BE2C (cell line): ENCODE measurements at regions not wholly inside any gene's neighbourhood (a gene's known extent, or its start where the extent isn't known, plus 50 kb on each side); places are given as distances from the start of the nearest gene placed in this dataset.

Source experiments
- DNase-seq: peaks from one replicate; pipeline ENCODE4 v3.0.0-alpha.2; 2020
- H3K27me3 ChIP-seq: fragments of 250-450 bp; sonication (Bioruptor Pico); 2 replicates; pipeline ENCODE4 v1.5.1; 2020; ENCODE audit warnings: mild to moderate bottlenecking
- H3K36me3 ChIP-seq: fragments of 250-450 bp; sonication (Bioruptor Pico); 2 replicates; pipeline ENCODE4 v1.5.1; 2020; ENCODE audit warnings: mild to moderate bottlenecking
- H3K4me1 ChIP-seq: fragments of 250-450 bp; sonication (Bioruptor Pico); 2 replicates; pipeline ENCODE4 v1.5.1; 2020
- H3K4me3 ChIP-seq: 2 replicates; pipeline ENCODE4 v1.5.1; 2011; ENCODE audit warnings: low read depth, low read length
- H3K9me3 ChIP-seq: fragments of 250-450 bp; sonication (Bioruptor Pico); 2 replicates; pipeline ENCODE4 v1.5.1; 2020
- TF ChIP-seq, protein P1 (sequence below): IDR thresholded peaks from 2 replicates; pipeline ENCODE4 v1.5.1; 2012; ENCODE audit warnings: mild to moderate bottlenecking, low read depth, low read length

DNA sequence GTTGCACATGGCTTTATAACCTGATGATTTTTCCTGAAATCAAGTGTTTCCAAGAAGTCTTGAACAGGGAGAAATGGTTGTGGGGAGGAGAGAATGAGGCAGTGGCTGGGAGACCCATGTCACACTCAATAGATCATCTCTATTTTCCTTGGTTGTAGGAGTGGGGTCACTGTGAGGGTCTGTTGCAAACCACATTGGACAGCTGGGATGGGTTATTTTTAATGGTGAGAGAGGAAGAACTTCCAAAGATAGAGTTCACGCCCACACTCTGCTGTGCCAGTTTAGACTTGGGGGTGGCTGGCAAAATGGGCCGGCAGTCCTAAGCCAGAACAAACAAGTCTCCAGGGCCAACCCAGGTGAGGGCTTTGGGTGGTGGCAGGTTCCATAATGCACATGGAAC, 196.2 kb upstream of the ADRA1D start:
- no peaks in the 10 kb centered on the region for H3K9me3 ChIP-seq
- H3K4me1 ChIP-seq, result no peaks in the 10 kb centered on the region
- TF ChIP-seq, protein P1, sequence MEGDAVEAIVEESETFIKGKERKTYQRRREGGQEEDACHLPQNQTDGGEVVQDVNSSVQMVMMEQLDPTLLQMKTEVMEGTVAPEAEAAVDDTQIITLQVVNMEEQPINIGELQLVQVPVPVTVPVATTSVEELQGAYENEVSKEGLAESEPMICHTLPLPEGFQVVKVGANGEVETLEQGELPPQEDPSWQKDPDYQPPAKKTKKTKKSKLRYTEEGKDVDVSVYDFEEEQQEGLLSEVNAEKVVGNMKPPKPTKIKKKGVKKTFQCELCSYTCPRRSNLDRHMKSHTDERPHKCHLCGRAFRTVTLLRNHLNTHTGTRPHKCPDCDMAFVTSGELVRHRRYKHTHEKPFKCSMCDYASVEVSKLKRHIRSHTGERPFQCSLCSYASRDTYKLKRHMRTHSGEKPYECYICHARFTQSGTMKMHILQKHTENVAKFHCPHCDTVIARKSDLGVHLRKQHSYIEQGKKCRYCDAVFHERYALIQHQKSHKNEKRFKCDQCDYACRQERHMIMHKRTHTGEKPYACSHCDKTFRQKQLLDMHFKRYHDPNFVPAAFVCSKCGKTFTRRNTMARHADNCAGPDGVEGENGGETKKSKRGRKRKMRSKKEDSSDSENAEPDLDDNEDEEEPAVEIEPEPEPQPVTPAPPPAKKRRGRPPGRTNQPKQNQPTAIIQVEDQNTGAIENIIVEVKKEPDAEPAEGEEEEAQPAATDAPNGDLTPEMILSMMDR, result no peak
- no peaks in the 10 kb centered on the region for H3K36me3 ChIP-seq
- no peak for DNase-seq
- H3K27me3 ChIP-seq, result peaks cover 10% of the 10 kb centered on the region
- no peak overlapping the region for H3K4me3 ChIP-seq

DNA sequence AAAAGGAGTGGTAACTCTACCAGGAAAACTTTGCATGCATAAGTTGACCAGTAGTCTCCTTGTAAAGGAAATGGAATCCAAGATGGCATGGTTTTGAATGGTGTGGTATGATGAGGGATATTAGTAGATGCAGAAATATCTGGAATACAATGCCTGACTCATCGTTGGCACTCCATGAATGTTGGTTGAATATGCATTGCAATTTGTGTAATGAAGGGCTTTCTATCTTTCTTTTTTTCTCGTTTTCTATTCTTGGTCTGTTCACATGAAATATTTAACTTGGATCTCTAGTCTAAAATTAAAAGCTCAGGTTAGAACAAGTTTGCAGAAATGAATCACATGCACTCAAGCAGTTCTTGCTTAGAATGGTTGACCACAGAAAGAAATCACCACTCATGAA, 195.3 kb upstream of the ADRA1D start:
- Histone ChIP-seq H3K36me3 (no peaks in the 10 kb centered on the region), H3K27me3 (peaks cover 10% of the 10 kb centered on the region), H3K4me3 (no peak overlapping the region), H3K4me1 (no peaks in the 10 kb centered on the region), H3K9me3 (no peaks in the 10 kb centered on the region)
- TF ChIP-seq, protein P1, result no peak
- DNase-seq, result no peak

DNA sequence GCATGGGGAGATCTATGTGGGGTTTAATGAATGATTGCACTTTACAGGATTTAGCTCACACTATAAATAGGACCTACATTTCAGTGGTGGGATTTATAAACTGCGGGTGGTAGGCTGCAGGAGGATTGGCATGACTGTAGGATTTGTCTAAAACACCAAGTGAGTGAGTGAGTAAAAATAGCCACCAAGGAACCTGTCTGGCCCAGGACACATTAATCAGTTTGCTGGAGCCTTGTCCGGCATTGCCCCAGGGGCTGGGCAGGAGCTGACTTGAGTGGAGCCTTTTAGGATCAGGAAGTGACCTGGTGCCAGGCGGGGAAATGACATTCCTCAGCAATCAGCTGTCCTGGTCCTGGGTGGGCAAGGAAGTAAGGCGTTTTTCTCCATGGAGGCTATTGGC, 193.9 kb upstream of the ADRA1D start:
- no peaks in the 10 kb centered on the region for H3K4me1 ChIP-seq
- no peak for DNase-seq
- peaks cover 10% of the 10 kb centered on the region for H3K27me3 ChIP-seq
- no peaks in the 10 kb centered on the region for H3K9me3 ChIP-seq
- TF ChIP-seq, protein P1, result no peak
- no peak overlapping the region for H3K4me3 ChIP-seq
- no peaks in the 10 kb centered on the region for H3K36me3 ChIP-seq

DNA sequence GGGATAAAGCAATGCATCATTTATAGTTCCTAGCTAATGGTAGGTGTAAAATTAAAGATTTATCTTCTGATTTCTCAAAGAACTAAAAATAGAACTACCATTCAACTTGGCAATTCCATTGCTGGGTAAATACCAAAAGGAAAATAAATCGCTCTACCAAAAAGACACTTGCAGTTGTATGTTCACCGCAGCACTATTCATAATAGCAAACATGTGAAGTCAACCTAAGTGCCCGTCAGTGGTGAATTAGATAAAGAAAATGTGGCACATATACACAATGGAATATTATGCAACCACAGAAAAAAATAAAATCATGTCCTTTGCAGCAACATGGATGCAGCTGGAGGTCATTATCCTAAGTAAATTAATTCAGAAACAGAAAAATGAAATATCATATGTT, 192.8 kb upstream of the ADRA1D start:
- no peak for DNase-seq
- TF ChIP-seq, protein P1, result no peak
- Histone ChIP-seq H3K4me1 (no peaks in the 10 kb centered on the region), H3K9me3 (no peaks in the 10 kb centered on the region), H3K27me3 (peaks cover 13% of the 10 kb centered on the region), H3K4me3 (no peak overlapping the region), H3K36me3 (no peaks in the 10 kb centered on the region)

DNA sequence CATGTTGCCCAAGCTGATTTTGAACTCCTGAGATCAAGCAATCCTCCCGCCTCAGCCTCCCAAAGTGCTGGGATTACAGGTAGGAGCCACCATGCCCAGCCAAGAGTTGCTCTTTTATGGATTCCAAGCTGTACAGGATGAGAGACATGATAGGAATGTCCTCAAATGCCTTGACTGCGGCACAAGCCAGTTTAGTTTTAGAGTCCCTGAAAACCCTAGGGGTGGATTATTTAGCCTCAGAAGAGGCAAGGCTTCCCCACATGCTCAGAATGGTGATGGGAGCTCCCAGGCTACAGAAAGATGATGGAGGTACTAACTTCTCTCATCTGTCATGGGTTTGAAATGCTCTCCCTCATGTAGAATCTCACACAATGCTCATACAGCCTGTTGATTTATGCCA, 192.1 kb upstream of the ADRA1D start:
- Histone ChIP-seq H3K4me1 (no peaks in the 10 kb centered on the region), H3K36me3 (no peaks in the 10 kb centered on the region), H3K4me3 (no peak overlapping the region), H3K9me3 (no peaks in the 10 kb centered on the region), H3K27me3 (peaks cover 13% of the 10 kb centered on the region)
- TF ChIP-seq, protein P1, result no peak
- no peak for DNase-seq

DNA sequence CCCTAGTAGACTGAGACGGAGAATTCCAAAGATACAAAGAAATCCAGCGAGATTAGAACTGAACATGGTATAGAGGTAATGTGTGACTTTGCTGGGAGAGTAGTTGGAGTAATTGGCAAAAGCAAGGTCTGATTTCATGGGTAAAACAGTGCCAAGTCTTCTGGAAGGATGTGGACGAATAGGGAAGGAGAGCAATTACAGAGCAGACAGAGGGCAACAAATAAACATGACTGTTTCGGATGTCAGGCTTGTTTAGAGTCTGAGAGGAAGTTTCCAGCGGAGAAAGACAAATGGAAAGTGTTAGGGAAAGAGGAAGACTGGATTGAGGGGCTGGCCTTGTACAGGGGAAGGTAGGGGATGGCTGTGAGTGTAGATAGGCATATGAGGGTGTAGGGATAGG, 190.4 kb upstream of the ADRA1D start:
- Histone ChIP-seq H3K27me3 (peaks cover 5% of the 10 kb centered on the region), H3K4me1 (no peaks in the 10 kb centered on the region), H3K36me3 (no peaks in the 10 kb centered on the region), H3K9me3 (no peaks in the 10 kb centered on the region), H3K4me3 (no peak overlapping the region)
- DNase-seq, result no peak
- TF ChIP-seq, protein P1, result no peak
